ENCODE measurements at regions not wholly inside any gene's neighbourhood (a gene's known extent, or its start where the extent isn't known, plus 50 kb on each side); places are given as distances from the start of the nearest gene placed in this dataset.

- TF ChIP-seq, protein P1, sequence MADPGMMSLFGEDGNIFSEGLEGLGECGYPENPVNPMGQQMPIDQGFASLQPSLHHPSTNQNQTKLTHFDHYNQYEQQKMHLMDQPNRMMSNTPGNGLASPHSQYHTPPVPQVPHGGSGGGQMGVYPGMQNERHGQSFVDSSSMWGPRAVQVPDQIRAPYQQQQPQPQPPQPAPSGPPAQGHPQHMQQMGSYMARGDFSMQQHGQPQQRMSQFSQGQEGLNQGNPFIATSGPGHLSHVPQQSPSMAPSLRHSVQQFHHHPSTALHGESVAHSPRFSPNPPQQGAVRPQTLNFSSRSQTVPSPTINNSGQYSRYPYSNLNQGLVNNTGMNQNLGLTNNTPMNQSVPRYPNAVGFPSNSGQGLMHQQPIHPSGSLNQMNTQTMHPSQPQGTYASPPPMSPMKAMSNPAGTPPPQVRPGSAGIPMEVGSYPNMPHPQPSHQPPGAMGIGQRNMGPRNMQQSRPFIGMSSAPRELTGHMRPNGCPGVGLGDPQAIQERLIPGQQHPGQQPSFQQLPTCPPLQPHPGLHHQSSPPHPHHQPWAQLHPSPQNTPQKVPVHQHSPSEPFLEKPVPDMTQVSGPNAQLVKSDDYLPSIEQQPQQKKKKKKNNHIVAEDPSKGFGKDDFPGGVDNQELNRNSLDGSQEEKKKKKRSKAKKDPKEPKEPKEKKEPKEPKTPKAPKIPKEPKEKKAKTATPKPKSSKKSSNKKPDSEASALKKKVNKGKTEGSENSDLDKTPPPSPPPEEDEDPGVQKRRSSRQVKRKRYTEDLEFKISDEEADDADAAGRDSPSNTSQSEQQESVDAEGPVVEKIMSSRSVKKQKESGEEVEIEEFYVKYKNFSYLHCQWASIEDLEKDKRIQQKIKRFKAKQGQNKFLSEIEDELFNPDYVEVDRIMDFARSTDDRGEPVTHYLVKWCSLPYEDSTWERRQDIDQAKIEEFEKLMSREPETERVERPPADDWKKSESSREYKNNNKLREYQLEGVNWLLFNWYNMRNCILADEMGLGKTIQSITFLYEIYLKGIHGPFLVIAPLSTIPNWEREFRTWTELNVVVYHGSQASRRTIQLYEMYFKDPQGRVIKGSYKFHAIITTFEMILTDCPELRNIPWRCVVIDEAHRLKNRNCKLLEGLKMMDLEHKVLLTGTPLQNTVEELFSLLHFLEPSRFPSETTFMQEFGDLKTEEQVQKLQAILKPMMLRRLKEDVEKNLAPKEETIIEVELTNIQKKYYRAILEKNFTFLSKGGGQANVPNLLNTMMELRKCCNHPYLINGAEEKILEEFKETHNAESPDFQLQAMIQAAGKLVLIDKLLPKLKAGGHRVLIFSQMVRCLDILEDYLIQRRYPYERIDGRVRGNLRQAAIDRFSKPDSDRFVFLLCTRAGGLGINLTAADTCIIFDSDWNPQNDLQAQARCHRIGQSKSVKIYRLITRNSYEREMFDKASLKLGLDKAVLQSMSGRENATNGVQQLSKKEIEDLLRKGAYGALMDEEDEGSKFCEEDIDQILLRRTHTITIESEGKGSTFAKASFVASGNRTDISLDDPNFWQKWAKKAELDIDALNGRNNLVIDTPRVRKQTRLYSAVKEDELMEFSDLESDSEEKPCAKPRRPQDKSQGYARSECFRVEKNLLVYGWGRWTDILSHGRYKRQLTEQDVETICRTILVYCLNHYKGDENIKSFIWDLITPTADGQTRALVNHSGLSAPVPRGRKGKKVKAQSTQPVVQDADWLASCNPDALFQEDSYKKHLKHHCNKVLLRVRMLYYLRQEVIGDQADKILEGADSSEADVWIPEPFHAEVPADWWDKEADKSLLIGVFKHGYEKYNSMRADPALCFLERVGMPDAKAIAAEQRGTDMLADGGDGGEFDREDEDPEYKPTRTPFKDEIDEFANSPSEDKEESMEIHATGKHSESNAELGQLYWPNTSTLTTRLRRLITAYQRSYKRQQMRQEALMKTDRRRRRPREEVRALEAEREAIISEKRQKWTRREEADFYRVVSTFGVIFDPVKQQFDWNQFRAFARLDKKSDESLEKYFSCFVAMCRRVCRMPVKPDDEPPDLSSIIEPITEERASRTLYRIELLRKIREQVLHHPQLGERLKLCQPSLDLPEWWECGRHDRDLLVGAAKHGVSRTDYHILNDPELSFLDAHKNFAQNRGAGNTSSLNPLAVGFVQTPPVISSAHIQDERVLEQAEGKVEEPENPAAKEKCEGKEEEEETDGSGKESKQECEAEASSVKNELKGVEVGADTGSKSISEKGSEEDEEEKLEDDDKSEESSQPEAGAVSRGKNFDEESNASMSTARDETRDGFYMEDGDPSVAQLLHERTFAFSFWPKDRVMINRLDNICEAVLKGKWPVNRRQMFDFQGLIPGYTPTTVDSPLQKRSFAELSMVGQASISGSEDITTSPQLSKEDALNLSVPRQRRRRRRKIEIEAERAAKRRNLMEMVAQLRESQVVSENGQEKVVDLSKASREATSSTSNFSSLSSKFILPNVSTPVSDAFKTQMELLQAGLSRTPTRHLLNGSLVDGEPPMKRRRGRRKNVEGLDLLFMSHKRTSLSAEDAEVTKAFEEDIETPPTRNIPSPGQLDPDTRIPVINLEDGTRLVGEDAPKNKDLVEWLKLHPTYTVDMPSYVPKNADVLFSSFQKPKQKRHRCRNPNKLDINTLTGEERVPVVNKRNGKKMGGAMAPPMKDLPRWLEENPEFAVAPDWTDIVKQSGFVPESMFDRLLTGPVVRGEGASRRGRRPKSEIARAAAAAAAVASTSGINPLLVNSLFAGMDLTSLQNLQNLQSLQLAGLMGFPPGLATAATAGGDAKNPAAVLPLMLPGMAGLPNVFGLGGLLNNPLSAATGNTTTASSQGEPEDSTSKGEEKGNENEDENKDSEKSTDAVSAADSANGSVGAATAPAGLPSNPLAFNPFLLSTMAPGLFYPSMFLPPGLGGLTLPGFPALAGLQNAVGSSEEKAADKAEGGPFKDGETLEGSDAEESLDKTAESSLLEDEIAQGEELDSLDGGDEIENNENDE (IDR thresholded peaks at IDR 0.05; ENCODE audit: insufficient replicate concordance, low read length): no peak
- TF ChIP-seq KDM5A (IDR thresholded peaks at IDR 0.05; ENCODE audit: low read length) (no peak), JUN (IDR thresholded peaks at IDR 0.05; ENCODE audit: low read depth, low read length) (no peak), HDAC2 (IDR thresholded peaks at IDR 0.05; ENCODE audit: borderline replicate concordance in 1 of 2, low read depth in 2 of 2, low read length in 2 of 2) (no peak), RFX5 (IDR thresholded peaks at IDR 0.05; ENCODE audit: borderline replicate concordance, low read depth, low read length) (no peak)
- TF ChIP-seq, protein P2, sequence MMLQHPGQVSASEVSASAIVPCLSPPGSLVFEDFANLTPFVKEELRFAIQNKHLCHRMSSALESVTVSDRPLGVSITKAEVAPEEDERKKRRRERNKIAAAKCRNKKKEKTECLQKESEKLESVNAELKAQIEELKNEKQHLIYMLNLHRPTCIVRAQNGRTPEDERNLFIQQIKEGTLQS (IDR thresholded peaks at IDR 0.05; ENCODE audit: insufficient read depth, low read depth, low read length): no peak
These were observed 323.2 kb downstream of the RDH14 start (continued) for GRCh38 chr2:18237298-18237697.
